ENCODE measurements at regions not wholly inside any gene's neighbourhood (a gene's known extent, or its start where the extent isn't known, plus 50 kb on each side); places are given as distances from the start of the nearest gene placed in this dataset.

GRCh38 chr4:73922317-73922716 is 53.1 kb downstream of the CXCL1 start (continued):
- TF ChIP-seq REST (IDR thresholded peaks at IDR 0.05; ENCODE audit: low read depth) (no peak), TCF7L2 (IDR thresholded peaks at IDR 0.05; ENCODE audit: borderline replicate concordance, extremely low read depth, insufficient read depth, insufficient read length) (no peak), EGR1 (IDR thresholded peaks at IDR 0.05; ENCODE audit: low read depth) (no peak), SRF (IDR thresholded peaks at IDR 0.05; ENCODE audit: low read depth) (no peak), CBX3 (IDR thresholded peaks at IDR 0.05; ENCODE audit: low read depth) (no peak), POLR2AphosphoS5 (IDR thresholded peaks at IDR 0.05; ENCODE audit: low read depth, low read length) (no peak), ELF1 (IDR thresholded peaks at IDR 0.05; ENCODE audit: borderline replicate concordance, low read depth) (no peak)

All from HCT116 (cell line).